SH-SY5Y (cell line): ENCODE measurements at regions not wholly inside any gene's neighbourhood (a gene's known extent, or its start where the extent isn't known, plus 50 kb on each side); places are given as distances from the start of the nearest gene placed in this dataset.

Experiments
- GATA2 ChIP-seq: IDR thresholded peaks from 2 replicates; pipeline ENCODE4 v1.6.1; 2011; ENCODE audit warnings: mild to moderate bottlenecking, low read depth, low read length
- GATA3 ChIP-seq: IDR thresholded peaks from 2 replicates; pipeline ENCODE4 v1.6.1; 2011; ENCODE audit warnings: low read depth, mild to moderate bottlenecking, low read length, moderate library complexity

- TF ChIP-seq GATA3 = no peak
- TF ChIP-seq GATA2 = no peak
These were observed 87.8 kb upstream of the APC start for GRCh38 chr5:112649882-112650281.

GRCh38 chr5:112653638-112654205, 84.0 kb upstream of the APC start:
- no peak for TF ChIP-seq GATA2
- TF ChIP-seq GATA3 = no peak

GRCh38 chr5:112655513-112655912, 82.2 kb upstream of the APC start:
- TF ChIP-seq GATA3 (no peak), GATA2 (no peak)

GRCh38 chr5:112656451-112656850, 81.2 kb upstream of the APC start:
- TF ChIP-seq GATA2 (no peak), GATA3 (no peak)

GRCh38 chr5:112657804-112658203, 79.9 kb upstream of the APC start:
- TF ChIP-seq GATA2 (no peak), GATA3 (no peak)

GRCh38 chr5:112660359-112660758, 77.3 kb upstream of the APC start:
- TF ChIP-seq GATA3 (no peak), GATA2 (no peak)

GRCh38 chr5:112663146-112663545, 74.5 kb upstream of the APC start:
- no peak for TF ChIP-seq GATA3

GRCh38 chr5:112668016-112668415, 69.7 kb upstream of the APC start:
- TF ChIP-seq GATA3 (no peak), GATA2 (no peak)

GRCh38 chr5:112668911-112669310, 68.8 kb upstream of the APC start:
- no peak for TF ChIP-seq GATA3
- no peak for TF ChIP-seq GATA2

GRCh38 chr5:112669328-112669963, 68.2 kb upstream of the APC start:
- TF ChIP-seq GATA3 (no peak), GATA2 (no peak)

- TF ChIP-seq GATA3 (no peak), GATA2 (no peak)
These were observed 66.0 kb upstream of the APC start for GRCh38 chr5:112671687-112672086.

GRCh38 chr5:112681481-112681908, 56.2 kb upstream of the APC start:
- TF ChIP-seq GATA3 (no peak), GATA2 (no peak)

GRCh38 chr5:112682621-112683061, 55.0 kb upstream of the APC start:
- TF ChIP-seq GATA2 (no peak), GATA3 (no peak)

- no peak for TF ChIP-seq GATA3
- no peak for TF ChIP-seq GATA2
These were observed 53.6 kb upstream of the APC start for GRCh38 chr5:112684121-112684520.

GRCh38 chr5:112684737-112685136, 52.9 kb upstream of the APC start:
- no peak for TF ChIP-seq GATA3

GRCh38 chr5:112685386-112685785, 52.3 kb upstream of the APC start:
- no peak for TF ChIP-seq GATA3
- no peak for TF ChIP-seq GATA2

GRCh38 chr5:112685931-112686330, 51.8 kb upstream of the APC start:
- no peak for TF ChIP-seq GATA2
- no peak for TF ChIP-seq GATA3
